Upper lobe of right lung (tissue), 1 donor: ENCODE measurements at regions not wholly inside any gene's neighbourhood (a gene's known extent, or its start where the extent isn't known, plus 50 kb on each side); places are given as distances from the start of the nearest gene placed in this dataset.

ENCODE experiments used
- ATAC-seq: fragments of 200-7000 bp; cut with Tn5 transposase; one replicate; pipeline ENCODE4 v1.9.1; 2020; ENCODE audit warnings: mild to moderate bottlenecking, moderate library complexity
- DNase-seq: peaks from one replicate; pipeline ENCODE4 v3.0.0-alpha.2; 2020
- H3K27ac ChIP-seq: fragments of 200-600 bp; one replicate; pipeline ENCODE4 v1.8.0; 2022
- H3K27me3 ChIP-seq: fragments of 200-600 bp; one replicate; pipeline ENCODE4 v1.8.0; 2022; ENCODE audit warnings: mild to moderate bottlenecking
- H3K36me3 ChIP-seq: fragments of 200-600 bp; one replicate; pipeline ENCODE4 v1.8.0; 2022
- H3K4me1 ChIP-seq: fragments of 200-600 bp; one replicate; pipeline ENCODE4 v1.8.0; 2022
- H3K4me3 ChIP-seq: fragments of 200-600 bp; one replicate; pipeline ENCODE4 v1.8.0; 2022; ENCODE audit warnings: mild to moderate bottlenecking
- H3K9me3 ChIP-seq: fragments of 200-600 bp; one replicate; pipeline ENCODE4 v1.8.0; 2022
- intact Hi-C: fragments of 100-400 bp; cut with DNase I; formaldehyde crosslinking; loops from one replicate; pipeline ENCODE4 v1.11.0; 2022
- TF ChIP-seq, protein P1 (sequence below): fragments of 200-600 bp; IDR thresholded peaks from one replicate; pipeline ENCODE4 v1.8.0; 2022; ENCODE audit warnings: antibody characterized with exemption
- donor health status: DM: no; HTN: yes; CAD: no; lungs with severe emphysema.

- intact Hi-C loops = no loop called here
- H3K36me3 ChIP-seq = no peaks in the 10 kb centered on the region
- no peak for ATAC-seq
- H3K9me3 ChIP-seq = no peaks in the 10 kb centered on the region
- H3K27me3 ChIP-seq = no peaks in the 10 kb centered on the region
- no peak for DNase-seq
- no peak overlapping the region for H3K4me3 ChIP-seq
- H3K4me1 ChIP-seq = no peaks in the 10 kb centered on the region
- no peak overlapping the region for H3K27ac ChIP-seq
- TF ChIP-seq, protein P1, sequence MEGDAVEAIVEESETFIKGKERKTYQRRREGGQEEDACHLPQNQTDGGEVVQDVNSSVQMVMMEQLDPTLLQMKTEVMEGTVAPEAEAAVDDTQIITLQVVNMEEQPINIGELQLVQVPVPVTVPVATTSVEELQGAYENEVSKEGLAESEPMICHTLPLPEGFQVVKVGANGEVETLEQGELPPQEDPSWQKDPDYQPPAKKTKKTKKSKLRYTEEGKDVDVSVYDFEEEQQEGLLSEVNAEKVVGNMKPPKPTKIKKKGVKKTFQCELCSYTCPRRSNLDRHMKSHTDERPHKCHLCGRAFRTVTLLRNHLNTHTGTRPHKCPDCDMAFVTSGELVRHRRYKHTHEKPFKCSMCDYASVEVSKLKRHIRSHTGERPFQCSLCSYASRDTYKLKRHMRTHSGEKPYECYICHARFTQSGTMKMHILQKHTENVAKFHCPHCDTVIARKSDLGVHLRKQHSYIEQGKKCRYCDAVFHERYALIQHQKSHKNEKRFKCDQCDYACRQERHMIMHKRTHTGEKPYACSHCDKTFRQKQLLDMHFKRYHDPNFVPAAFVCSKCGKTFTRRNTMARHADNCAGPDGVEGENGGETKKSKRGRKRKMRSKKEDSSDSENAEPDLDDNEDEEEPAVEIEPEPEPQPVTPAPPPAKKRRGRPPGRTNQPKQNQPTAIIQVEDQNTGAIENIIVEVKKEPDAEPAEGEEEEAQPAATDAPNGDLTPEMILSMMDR = no peak
Observed at GRCh38 chr2:761384-761783, 84.2 kb upstream of the TMEM18 start.

DNA sequence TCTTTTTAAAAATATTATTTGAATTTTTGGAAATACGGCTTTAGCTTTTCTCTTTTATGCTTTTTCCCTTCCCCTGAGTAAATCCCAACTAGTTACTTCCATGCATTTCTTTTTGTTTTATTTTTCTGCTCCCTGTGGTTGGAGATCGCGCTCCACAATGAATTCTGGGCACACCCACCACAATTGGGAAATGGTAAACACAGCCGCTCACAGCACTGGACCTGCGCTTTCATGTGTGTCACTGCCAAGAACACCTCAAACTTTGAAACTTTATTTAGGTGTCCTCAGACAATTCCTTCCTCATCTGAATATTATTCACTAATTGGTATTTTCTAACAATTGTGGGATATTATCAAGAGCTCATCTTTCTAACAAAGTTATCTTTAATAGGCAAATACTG is 82.8 kb upstream of the TMEM18 start:
- no peaks in the 10 kb centered on the region for H3K9me3 ChIP-seq
- TF ChIP-seq, protein P1 = no peak
- no peaks in the 10 kb centered on the region for H3K4me1 ChIP-seq
- no peaks in the 10 kb centered on the region for H3K36me3 ChIP-seq
- no peak overlapping the region for H3K4me3 ChIP-seq
- ATAC-seq (no peak), DNase-seq (no peak)
- no peak overlapping the region for H3K27ac ChIP-seq
- H3K27me3 ChIP-seq = no peaks in the 10 kb centered on the region
- intact Hi-C loops = no loop called here

DNA sequence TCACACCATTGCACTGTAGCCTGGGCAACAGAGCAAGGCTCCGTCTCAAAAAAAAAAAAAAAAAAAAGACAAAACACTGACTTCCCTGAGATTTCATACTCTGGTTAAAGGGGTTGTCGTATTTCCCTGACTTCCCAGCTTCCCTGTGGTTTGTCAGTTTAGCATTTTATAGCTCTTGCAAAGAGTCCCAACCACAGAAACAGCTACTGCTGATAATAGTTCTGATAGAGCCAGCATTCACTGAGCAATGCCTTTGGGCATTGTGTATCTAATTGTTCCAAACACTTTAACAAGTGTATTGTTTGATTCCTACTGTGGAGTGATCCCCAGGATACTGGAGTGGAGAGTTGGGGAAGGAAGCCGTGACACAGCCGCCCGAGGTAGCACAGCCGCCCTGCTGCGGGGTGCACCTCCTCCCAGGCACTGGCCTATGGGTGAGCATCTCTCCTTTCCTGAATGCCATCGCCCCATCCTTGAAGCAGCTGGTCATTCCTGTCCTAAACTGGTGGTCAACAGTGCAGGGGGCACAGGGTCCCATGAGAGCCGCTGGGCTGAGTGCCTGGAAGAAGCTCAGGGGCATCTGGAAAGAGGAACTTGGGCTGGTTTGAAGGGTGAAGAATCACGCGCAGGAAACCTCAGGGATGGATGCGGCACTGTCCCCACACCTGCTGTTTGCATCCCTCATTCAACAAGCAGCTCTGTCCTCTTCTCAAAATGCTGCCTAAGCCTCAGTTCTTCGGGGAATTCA is 81.0 kb upstream of the TMEM18 start:
- no peak for DNase-seq
- ATAC-seq = no peak
- Histone ChIP-seq H3K27ac (no peak overlapping the region), H3K27me3 (no peaks in the 10 kb centered on the region), H3K4me3 (no peak overlapping the region), H3K9me3 (no peaks in the 10 kb centered on the region), H3K4me1 (no peaks in the 10 kb centered on the region), H3K36me3 (no peaks in the 10 kb centered on the region)
- TF ChIP-seq, protein P1 = no peak
- intact Hi-C loops = no loop called here

- Histone ChIP-seq H3K4me1 (no peaks in the 10 kb centered on the region), H3K9me3 (no peaks in the 10 kb centered on the region), H3K4me3 (no peak overlapping the region), H3K27ac (no peak overlapping the region), H3K27me3 (peaks cover 8% of the 10 kb centered on the region), H3K36me3 (no peaks in the 10 kb centered on the region)
- intact Hi-C loops = no loop called here
- TF ChIP-seq, protein P1 = no peak
- ATAC-seq = no peak
- DNase-seq = no peak
Observed at GRCh38 chr2:753123-753522, 75.9 kb upstream of the TMEM18 start.

GRCh38 chr2:751474-751873 is 74.3 kb upstream of the TMEM18 start:
- no peak for ATAC-seq
- no peak overlapping the region for H3K27ac ChIP-seq
- intact Hi-C loops = no loop called here
- H3K36me3 ChIP-seq = no peaks in the 10 kb centered on the region
- no peak overlapping the region for H3K4me3 ChIP-seq
- no peaks in the 10 kb centered on the region for H3K9me3 ChIP-seq
- H3K27me3 ChIP-seq = peaks cover 15% of the 10 kb centered on the region
- TF ChIP-seq, protein P1 = no peak
- no peak for DNase-seq
- no peaks in the 10 kb centered on the region for H3K4me1 ChIP-seq

DNA sequence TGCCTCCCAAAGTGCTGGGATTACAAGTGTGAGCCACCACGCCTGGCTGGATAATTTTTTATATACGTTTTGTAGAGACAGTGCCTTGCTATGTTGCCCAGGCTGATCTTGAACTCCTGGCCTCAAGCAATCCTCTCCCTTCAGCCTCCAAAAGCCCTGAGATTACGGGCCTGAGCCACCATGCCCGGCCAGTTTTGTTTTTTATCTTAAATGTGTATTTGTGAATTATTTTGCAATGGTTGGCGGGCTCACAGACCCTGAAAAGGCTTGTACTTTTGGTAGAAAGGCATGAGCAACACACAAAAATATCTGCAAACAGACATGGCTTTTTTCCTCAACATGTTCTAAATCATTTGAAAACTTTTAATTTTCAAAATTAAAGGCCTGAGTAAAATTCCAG is 73.4 kb upstream of the TMEM18 start:
- intact Hi-C loops = no loop called here
- Histone ChIP-seq H3K36me3 (no peaks in the 10 kb centered on the region), H3K9me3 (no peaks in the 10 kb centered on the region), H3K27me3 (peaks cover 16% of the 10 kb centered on the region), H3K27ac (no peak overlapping the region), H3K4me1 (no peaks in the 10 kb centered on the region), H3K4me3 (no peak overlapping the region)
- ATAC-seq (no peak), DNase-seq (no peak)
- TF ChIP-seq, protein P1 = no peak
